Activated naive CD8-positive, alpha-beta T cell (primary cell): ENCODE measurements at regions not wholly inside any gene's neighbourhood (a gene's known extent, or its start where the extent isn't known, plus 50 kb on each side); places are given as distances from the start of the nearest gene placed in this dataset.
"Not testable (repeated sequence)": the region's sequence is repeated elsewhere in the genome, so short reads cannot be mapped to it uniquely, and the experiment has no call there.

ENCODE experiments used
- H3K27ac Mint-ChIP-seq: one replicate; pipeline ENCODE4 v1.8.0; 2021; ENCODE audit warnings: mixed read lengths
- H3K27me3 Mint-ChIP-seq: one replicate; pipeline ENCODE4 v1.8.0; 2021; ENCODE audit warnings: mixed read lengths
- H3K36me3 Mint-ChIP-seq: one replicate; pipeline ENCODE4 v1.8.0; 2021; ENCODE audit warnings: mixed read lengths
- H3K4me1 Mint-ChIP-seq: one replicate; pipeline ENCODE4 v1.8.0; 2021; ENCODE audit warnings: low read depth, mixed read lengths
- H3K4me3 Mint-ChIP-seq: one replicate; pipeline ENCODE4 v1.8.0; 2021; ENCODE audit warnings: mild to moderate bottlenecking, mixed read lengths
- H3K9me3 Mint-ChIP-seq: one replicate; pipeline ENCODE4 v1.8.0; 2021; ENCODE audit warnings: low read depth, mixed read lengths

GRCh38 chr15:87686841-87687522 is 569.6 kb downstream of the NTRK3 start:
- Mint-ChIP-seq H3K27me3 (no peaks in the 10 kb centered on the region), H3K4me1 (peaks cover 28% of the 10 kb centered on the region), H3K36me3 (peaks cover 3% of the 10 kb centered on the region), H3K4me3 (no peak overlapping the region), H3K27ac (no peak overlapping the region), H3K9me3 (peaks cover 7% of the 10 kb centered on the region)

GRCh38 chr15:87686339-87686738 is 570.2 kb downstream of the NTRK3 start:
- H3K4me3 Mint-ChIP-seq, result no peak overlapping the region
- H3K4me1 Mint-ChIP-seq, result peaks cover 34% of the 10 kb centered on the region
- peaks cover 4% of the 10 kb centered on the region for H3K36me3 Mint-ChIP-seq
- no peak overlapping the region for H3K27ac Mint-ChIP-seq
- peaks cover 3% of the 10 kb centered on the region for H3K9me3 Mint-ChIP-seq
- H3K27me3 Mint-ChIP-seq, result no peaks in the 10 kb centered on the region

GRCh38 chr15:87682527-87682926 is 574.0 kb downstream of the NTRK3 start:
- H3K27ac Mint-ChIP-seq, result no peak overlapping the region

DNA sequence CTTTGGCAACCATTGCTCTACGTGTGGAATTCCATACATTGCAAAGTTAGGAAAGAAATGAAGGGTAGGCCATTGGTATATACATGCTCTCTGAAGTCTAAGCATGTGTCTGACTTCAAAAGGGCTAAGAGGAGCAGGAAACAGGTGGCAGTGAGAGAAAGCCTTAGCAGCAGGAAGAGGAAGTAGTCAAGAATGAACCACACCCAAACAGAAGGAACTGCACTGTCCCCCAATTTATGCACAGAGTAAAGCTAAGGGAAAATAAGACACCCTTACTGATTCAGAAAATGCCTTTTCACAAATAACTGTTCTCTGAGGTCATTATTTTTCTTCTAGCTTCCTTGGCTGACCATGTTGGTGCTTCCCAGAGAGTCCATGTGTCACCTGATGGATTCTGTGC is 575.4 kb downstream of the NTRK3 start:
- Mint-ChIP-seq H3K4me3 (peak overlapping the region; percentile 12), H3K27me3 (no peaks in the 10 kb centered on the region), H3K27ac (peak overlapping the region; percentile 30), H3K9me3 (peaks cover 12% of the 10 kb centered on the region), H3K4me1 (peaks cover 26% of the 10 kb centered on the region), H3K36me3 (peaks cover 17% of the 10 kb centered on the region)

More at GRCh38 chr15:87682527-87682926, 574.0 kb downstream of the NTRK3 start:
- Mint-ChIP-seq H3K27me3 (no peaks in the 10 kb centered on the region), H3K4me3 (no peak overlapping the region), H3K36me3 (peaks cover 7% of the 10 kb centered on the region), H3K4me1 (peaks cover 26% of the 10 kb centered on the region), H3K9me3 (peaks cover 6% of the 10 kb centered on the region)

GRCh38 chr15:87680208-87680607 is 576.3 kb downstream of the NTRK3 start:
- peaks cover 12% of the 10 kb centered on the region for H3K9me3 Mint-ChIP-seq
- no peaks in the 10 kb centered on the region for H3K27me3 Mint-ChIP-seq
- no peak overlapping the region for H3K4me3 Mint-ChIP-seq
- H3K27ac Mint-ChIP-seq, result no peak overlapping the region
- H3K36me3 Mint-ChIP-seq, result peaks cover 17% of the 10 kb centered on the region
- peaks cover 26% of the 10 kb centered on the region for H3K4me1 Mint-ChIP-seq

- no peak overlapping the region for H3K27ac Mint-ChIP-seq
- H3K9me3 Mint-ChIP-seq, result peaks cover 9% of the 10 kb centered on the region
- peaks cover 13% of the 10 kb centered on the region for H3K36me3 Mint-ChIP-seq
- peaks cover 2% of the 10 kb centered on the region for H3K4me1 Mint-ChIP-seq
- H3K27me3 Mint-ChIP-seq, result no peaks in the 10 kb centered on the region
- H3K4me3 Mint-ChIP-seq, result no peak overlapping the region
Measured at GRCh38 chr15:87675271-87675670, 581.3 kb downstream of the NTRK3 start.

- H3K27me3 Mint-ChIP-seq, result no peaks in the 10 kb centered on the region
- H3K9me3 Mint-ChIP-seq, result peaks cover 7% of the 10 kb centered on the region
- H3K4me1 Mint-ChIP-seq, result peaks cover 2% of the 10 kb centered on the region
- H3K27ac Mint-ChIP-seq, result no peak overlapping the region
- peaks cover 10% of the 10 kb centered on the region for H3K36me3 Mint-ChIP-seq
- no peak overlapping the region for H3K4me3 Mint-ChIP-seq
Measured at GRCh38 chr15:87672309-87673288, 583.9 kb downstream of the NTRK3 start.

- no peaks in the 10 kb centered on the region for H3K9me3 Mint-ChIP-seq
- H3K4me3 Mint-ChIP-seq, result no peak overlapping the region
- H3K27ac Mint-ChIP-seq, result no peak overlapping the region
- H3K27me3 Mint-ChIP-seq, result no peaks in the 10 kb centered on the region
- H3K4me1 Mint-ChIP-seq, result peaks cover 2% of the 10 kb centered on the region
- H3K36me3 Mint-ChIP-seq, result no peaks in the 10 kb centered on the region
Measured at GRCh38 chr15:87671289-87671688, 585.2 kb downstream of the NTRK3 start.

GRCh38 chr15:87669846-87670245 is 586.7 kb downstream of the NTRK3 start:
- Mint-ChIP-seq H3K9me3 (no peaks in the 10 kb centered on the region), H3K27me3 (no peaks in the 10 kb centered on the region), H3K4me1 (peaks cover 2% of the 10 kb centered on the region), H3K36me3 (no peaks in the 10 kb centered on the region), H3K4me3 (no peak overlapping the region), H3K27ac (no peak overlapping the region)

GRCh38 chr15:87668768-87669564 is 587.6 kb downstream of the NTRK3 start:
- H3K4me3 Mint-ChIP-seq, H3K4me1 Mint-ChIP-seq, H3K27ac Mint-ChIP-seq, H3K36me3 Mint-ChIP-seq, H3K9me3 Mint-ChIP-seq, H3K27me3 Mint-ChIP-seq: not testable (repeated sequence)

- Mint-ChIP-seq H3K27me3 (no peaks in the 10 kb centered on the region), H3K27ac (no peak overlapping the region), H3K4me1 (peaks cover 2% of the 10 kb centered on the region), H3K4me3 (no peak overlapping the region), H3K36me3 (no peaks in the 10 kb centered on the region), H3K9me3 (no peaks in the 10 kb centered on the region)
Measured at GRCh38 chr15:87667643-87668042, 588.9 kb downstream of the NTRK3 start.

DNA sequence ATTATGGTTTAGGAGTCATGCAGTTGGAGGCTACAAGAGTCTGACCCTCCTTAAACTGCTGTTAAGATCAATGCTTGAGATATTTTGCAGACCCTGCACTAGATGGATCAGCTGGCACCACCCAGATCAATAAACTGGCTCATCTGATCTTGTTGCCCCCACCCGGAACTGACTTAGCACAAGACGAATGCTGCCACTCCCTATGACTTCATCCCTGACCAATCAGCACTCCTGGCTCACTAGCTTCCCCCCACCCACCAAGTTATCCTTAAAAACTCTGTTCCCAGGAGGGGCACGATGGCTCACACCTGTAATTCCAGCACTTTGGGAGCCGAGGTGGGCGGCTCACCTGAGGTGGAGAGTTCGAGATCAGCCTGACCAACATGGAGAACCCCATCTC is 594.0 kb downstream of the NTRK3 start:
- H3K27me3 Mint-ChIP-seq, result no peaks in the 10 kb centered on the region
- H3K36me3 Mint-ChIP-seq, result no peaks in the 10 kb centered on the region
- peaks cover 12% of the 10 kb centered on the region for H3K4me1 Mint-ChIP-seq
- H3K9me3 Mint-ChIP-seq, result no peaks in the 10 kb centered on the region
- H3K27ac Mint-ChIP-seq, result no peak overlapping the region
- H3K4me3 Mint-ChIP-seq, result no peak overlapping the region

GRCh38 chr15:87661454-87662355 is 594.8 kb downstream of the NTRK3 start:
- H3K27ac Mint-ChIP-seq, result no peak overlapping the region
- no peaks in the 10 kb centered on the region for H3K9me3 Mint-ChIP-seq
- H3K27me3 Mint-ChIP-seq, result no peaks in the 10 kb centered on the region
- H3K4me3 Mint-ChIP-seq, result no peak overlapping the region
- H3K4me1 Mint-ChIP-seq, result peaks cover 12% of the 10 kb centered on the region
- no peaks in the 10 kb centered on the region for H3K36me3 Mint-ChIP-seq
